Spinal cord (tissue), 9 donors: ENCODE measurements at regions not wholly inside any gene's neighbourhood (a gene's known extent, or its start where the extent isn't known, plus 50 kb on each side); places are given as distances from the start of the nearest gene placed in this dataset.

ENCODE experiments used
- DNase-seq, 6 donors: peaks; one replicate each; pipeline versions ENCODE4 v3.0.0 to v3.0.0-alpha.2; 2013 to 2015; ENCODE audit warnings: low spot score in 6 of 6, low read depth in 4 of 6
- H3K27ac ChIP-seq: one replicate; pipeline ENCODE4 v1.5.1; 2013; ENCODE audit warnings: low read depth, low read length, control low read depth
- H3K27me3 ChIP-seq: one replicate; pipeline ENCODE4 v1.6.1; 2013; ENCODE audit warnings: low read length; ENCODE audit not compliant: control insufficient read depth, insufficient read depth
- H3K36me3 ChIP-seq: one replicate; pipeline ENCODE4 v1.6.1; 2013; ENCODE audit warnings: low read length; ENCODE audit not compliant: control insufficient read depth, insufficient read depth
- H3K4me1 ChIP-seq: one replicate; pipeline ENCODE4 v1.6.1; 2013; ENCODE audit warnings: low read length; ENCODE audit not compliant: control insufficient read depth, insufficient read depth
- H3K4me3 ChIP-seq: one replicate; pipeline ENCODE4 v1.5.1; 2013; ENCODE audit warnings: low read depth, low read length, control low read depth
- H3K9me3 ChIP-seq: one replicate; pipeline ENCODE4 v1.6.1; 2013; ENCODE audit warnings: low read length; ENCODE audit not compliant: control insufficient read depth, insufficient read depth
- WGBS: methylation state at CpG from one replicate; pipeline ENCODE4 v1.1.5; 2013; ENCODE audit warnings: missing lambda C conversion rate; ENCODE audit not compliant: insufficient coverage; 5-methylcytosine and 5-hydroxymethylcytosine counted together
- donor health status: healthy.

GRCh38 chr6:148650941-148651505 lies 95.8 kb upstream of the UST start:
- H3K9me3 ChIP-seq: peaks cover 4% of the 10 kb centered on the region
- no peak overlapping the region for H3K27ac ChIP-seq
- H3K4me1 ChIP-seq: no peaks in the 10 kb centered on the region
- no peaks in the 10 kb centered on the region for H3K36me3 ChIP-seq
- no peak for DNase-seq
- H3K27me3 ChIP-seq: no peaks in the 10 kb centered on the region
- 38% methylated on average over 1 of the region's 2 CpGs for WGBS
- no peak overlapping the region for H3K4me3 ChIP-seq

GRCh38 chr6:148652205-148652604 lies 94.6 kb upstream of the UST start:
- Histone ChIP-seq H3K9me3 (peaks cover 4% of the 10 kb centered on the region), H3K27ac (no peak overlapping the region), H3K4me3 (no peak overlapping the region), H3K4me1 (no peaks in the 10 kb centered on the region), H3K36me3 (no peaks in the 10 kb centered on the region), H3K27me3 (no peaks in the 10 kb centered on the region)
- DNase-seq: no peak

DNA sequence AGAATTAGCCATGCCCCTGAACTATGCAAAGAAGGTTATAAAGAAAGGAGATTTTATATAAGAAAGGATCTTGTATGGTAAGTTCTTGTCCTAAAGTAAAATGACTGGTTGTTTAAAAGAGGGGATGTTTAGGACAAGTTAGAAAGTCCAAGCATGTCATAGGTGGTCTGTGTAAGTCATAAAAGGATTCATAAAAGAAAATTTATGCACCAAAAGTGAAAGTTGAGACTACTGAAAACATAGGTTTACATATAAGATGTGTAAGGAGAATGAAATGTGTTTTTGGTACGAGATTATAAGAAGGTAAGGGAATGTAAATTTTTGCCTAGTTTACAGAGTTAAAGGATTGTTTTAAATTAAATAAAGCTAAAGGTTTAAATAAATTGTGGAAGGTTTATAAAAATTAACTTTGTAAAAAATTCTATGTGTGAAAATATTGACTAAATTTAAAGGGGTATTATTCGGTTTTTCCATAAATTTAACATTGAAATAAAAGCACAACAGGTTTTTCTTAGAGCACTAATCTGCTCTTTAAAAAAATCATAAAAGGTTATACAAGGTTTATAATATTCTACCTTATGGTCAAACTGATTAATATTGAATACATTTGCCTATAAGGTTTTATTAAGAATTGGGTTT lies 93.6 kb upstream of the UST start:
- H3K27me3 ChIP-seq: no peaks in the 10 kb centered on the region
- DNase-seq: no peak
- no peak overlapping the region for H3K4me3 ChIP-seq
- no CpG with 5 or more reads among the region's 2 CpGs for WGBS
- no peaks in the 10 kb centered on the region for H3K36me3 ChIP-seq
- peaks cover 4% of the 10 kb centered on the region for H3K9me3 ChIP-seq
- no peaks in the 10 kb centered on the region for H3K4me1 ChIP-seq
- H3K27ac ChIP-seq: no peak overlapping the region

- Histone ChIP-seq H3K27ac (no peak overlapping the region), H3K4me1 (no peaks in the 10 kb centered on the region)
- DNase-seq: no peak
These were observed 89.8 kb upstream of the UST start for GRCh38 chr6:148657048-148657447.

GRCh38 chr6:148658681-148659430 lies 88.0 kb upstream of the UST start:
- H3K27me3 ChIP-seq: no peaks in the 10 kb centered on the region
- H3K4me1 ChIP-seq: no peaks in the 10 kb centered on the region
- H3K9me3 ChIP-seq: peaks cover 3% of the 10 kb centered on the region
- H3K4me3 ChIP-seq: no peak overlapping the region
- DNase-seq: no peak
- no CpG with 5 or more reads among the region's 2 CpGs for WGBS
- H3K27ac ChIP-seq: no peak overlapping the region
- H3K36me3 ChIP-seq: no peaks in the 10 kb centered on the region

More at GRCh38 chr6:148657048-148657447, 89.8 kb upstream of the UST start:
- Histone ChIP-seq H3K9me3 (peaks cover 5% of the 10 kb centered on the region), H3K36me3 (no peaks in the 10 kb centered on the region), H3K27me3 (no peaks in the 10 kb centered on the region), H3K4me3 (no peak overlapping the region)
- WGBS: 100% methylated on average over 2 of the region's 4 CpGs

DNA sequence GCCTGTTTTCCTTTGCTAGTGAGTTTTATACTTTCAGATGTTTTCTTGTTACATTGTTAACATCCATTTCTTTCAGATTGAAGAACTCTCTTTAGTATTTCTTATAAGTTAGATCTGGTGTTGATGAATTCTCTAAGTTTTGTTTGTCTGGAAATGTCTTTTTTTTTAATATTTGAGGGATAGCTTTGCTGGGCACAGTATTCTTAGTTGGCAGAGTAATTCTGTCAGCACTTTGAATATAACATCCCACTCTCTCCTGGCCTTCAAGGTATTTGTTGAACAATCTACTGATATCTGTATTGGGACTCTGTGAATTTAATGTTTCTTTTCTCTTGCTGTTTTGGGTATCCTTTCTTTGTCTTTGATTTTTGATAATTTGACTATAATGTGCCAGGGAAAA lies 79.4 kb upstream of the UST start:
- H3K9me3 ChIP-seq: peaks cover 11% of the 10 kb centered on the region
- H3K36me3 ChIP-seq: no peaks in the 10 kb centered on the region
- H3K4me1 ChIP-seq: no peaks in the 10 kb centered on the region
- no peaks in the 10 kb centered on the region for H3K27me3 ChIP-seq
- DNase-seq: no peak
- no peak overlapping the region for H3K27ac ChIP-seq
- H3K4me3 ChIP-seq: no peak overlapping the region

DNA sequence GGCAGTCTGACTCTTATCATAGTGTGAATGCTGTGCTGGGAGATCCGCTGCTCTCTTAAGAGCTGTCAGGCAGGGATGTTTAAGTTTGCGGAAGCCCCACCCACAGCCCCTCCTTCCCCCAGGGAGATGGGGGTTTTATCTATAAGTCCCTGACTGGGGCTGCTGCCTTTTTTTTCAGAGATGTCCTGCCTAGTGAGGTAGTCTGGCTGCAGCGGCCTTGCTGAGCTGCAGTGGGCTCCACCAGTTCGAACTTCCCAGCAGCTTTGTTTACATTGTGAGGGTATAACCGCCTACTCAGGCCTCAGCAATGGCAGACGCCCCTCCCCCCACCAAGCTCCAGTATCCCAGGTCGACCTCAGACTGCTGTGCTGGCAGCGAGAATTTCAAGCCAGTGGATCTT lies 75.7 kb upstream of the UST start:
- H3K9me3 ChIP-seq: peaks cover 15% of the 10 kb centered on the region
- H3K27ac ChIP-seq: no peak overlapping the region
- no peaks in the 10 kb centered on the region for H3K4me1 ChIP-seq
- no peaks in the 10 kb centered on the region for H3K36me3 ChIP-seq
- no peak for DNase-seq
- no peaks in the 10 kb centered on the region for H3K27me3 ChIP-seq
- no peak overlapping the region for H3K4me3 ChIP-seq
- WGBS: 90% methylated on average over 6 of the region's 8 CpGs

DNA sequence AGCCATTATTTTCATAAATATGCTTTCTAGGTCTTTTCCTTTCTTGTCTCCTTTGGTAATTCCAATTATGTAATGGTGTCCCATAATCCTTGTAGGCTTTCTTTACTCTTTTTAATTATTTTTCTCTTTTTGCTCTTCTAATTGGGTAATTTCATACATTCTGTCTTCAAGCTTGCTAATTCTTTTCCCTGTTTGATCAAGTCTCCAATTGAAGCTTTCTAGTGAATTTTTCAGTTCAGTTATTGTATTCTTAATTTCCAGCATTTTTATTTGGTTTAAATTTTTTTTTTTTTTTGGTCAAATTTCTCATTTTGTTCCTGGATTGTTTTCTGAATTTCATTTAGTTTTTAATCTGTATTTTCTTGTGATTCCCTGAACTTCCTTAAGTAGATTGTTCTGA lies 74.9 kb upstream of the UST start:
- Histone ChIP-seq H3K36me3 (no peaks in the 10 kb centered on the region), H3K27ac (no peak overlapping the region), H3K27me3 (no peaks in the 10 kb centered on the region), H3K4me3 (no peak overlapping the region), H3K4me1 (no peaks in the 10 kb centered on the region), H3K9me3 (peaks cover 12% of the 10 kb centered on the region)
- DNase-seq: no peak

DNA sequence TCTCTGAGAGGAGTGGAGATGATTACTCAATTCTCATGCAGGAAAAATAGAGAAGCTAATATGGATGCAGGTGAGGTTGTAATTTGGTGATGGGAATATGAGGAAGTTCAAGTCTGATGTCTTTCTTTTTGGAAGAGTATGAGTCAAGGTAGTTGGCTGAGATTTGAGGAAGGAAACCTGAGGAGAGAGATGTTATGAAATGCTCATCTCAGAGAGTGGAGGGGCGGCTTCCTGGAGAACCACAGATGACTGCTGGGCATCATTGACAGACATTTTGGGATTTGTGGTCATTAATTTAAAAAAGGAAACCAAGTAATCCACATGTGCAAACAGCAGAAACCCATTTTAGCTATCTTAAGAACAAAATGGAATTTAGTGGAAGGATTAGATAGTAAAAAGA lies 72.5 kb upstream of the UST start:
- no peak overlapping the region for H3K27ac ChIP-seq
- no peaks in the 10 kb centered on the region for H3K27me3 ChIP-seq
- no peak overlapping the region for H3K4me3 ChIP-seq
- no peak for DNase-seq
- H3K4me1 ChIP-seq: no peaks in the 10 kb centered on the region
- H3K36me3 ChIP-seq: no peaks in the 10 kb centered on the region
- WGBS: no CpG with 5 or more reads among the region's 1 CpG
- H3K9me3 ChIP-seq: peaks cover 16% of the 10 kb centered on the region
